ENCODE measurements at regions not wholly inside any gene's neighbourhood (a gene's known extent, or its start where the extent isn't known, plus 50 kb on each side); places are given as distances from the start of the nearest gene placed in this dataset.

- Histone ChIP-seq H3K4me1 (ENCODE audit: control insufficient read depth in 1 of 2, insufficient read depth in 2 of 2, low read length in 2 of 2) (peaks cover 3 to 10% of the 10 kb centered on the region in 2 experiments; a peak in 1 of 4 replicates), H3K4me3 (replicated peaks in 1 of 2; ENCODE audit: low read depth in 1 of 2, low read length in 2 of 2) (no peak overlapping the region), H3K9me3 (ENCODE audit: control insufficient read depth in 1 of 2, insufficient read depth in 1 of 2, low read depth in 1 of 2, low read length in 2 of 2) (no peaks in the 10 kb centered on the region), H4K20me1 (ENCODE audit: insufficient read depth) (no peaks in the 10 kb centered on the region), H2AFZ (ENCODE audit: low read depth, low read length, poor library complexity, severe bottlenecking) (no peak overlapping the region), H3K27me3 (ENCODE audit: insufficient read depth, low read length) (peaks cover 26% of the 10 kb centered on the region), H3K27ac (ENCODE audit: low read depth, low read length) (no peak overlapping the region), H3K4me2 (ENCODE audit: low read length) (no peak overlapping the region), H3K9ac (ENCODE audit: low read length) (no peak overlapping the region), H3K79me2 (ENCODE audit: insufficient read depth, low read length) (no peaks in the 10 kb centered on the region), H3K9me2 (ENCODE audit: insufficient read depth) (no peaks in the 10 kb centered on the region), H3K36me3 (ENCODE audit: control insufficient read depth in 1 of 2, insufficient read depth in 2 of 2, low read length in 2 of 2) (no peaks in the 10 kb centered on the region)
- ChIA-PET RAD21 (ENCODE audit: low non-redundant PET in 1 of 2, low total read pairs in 2 of 2, uncharacterized antibody in 2 of 2, unreplicated experiment in 2 of 2) (no interaction called here), CTCF (no interaction called here), POLR2A (no interaction called here)
- ATAC-seq (no peak), DNase-seq (ENCODE audit: low read depth, low spot score) (no peak)
- BruUV-seq (replicated peaks) = no TSS peak
- intact Hi-C loops (cut with micrococcal nuclease) = no loop called here
- TF ChIP-seq YY1 (IDR thresholded peaks at IDR 0.05; ENCODE audit: extremely low read depth, insufficient replicate concordance, low read depth, low read length) = no peak
- no peak for TF ChIP-seq ZBTB33 (IDR thresholded peaks at IDR 0.05; ENCODE audit: extremely low read depth, insufficient replicate concordance, low read length)
- TF ChIP-seq MAX (IDR thresholded peaks at IDR 0.05) = no peak
- no peak for TF ChIP-seq CTCF (IDR thresholded peaks at IDR 0.05 in 2 of 3, conservative IDR thresholded peaks at IDR 0.05 in 1 of 3; ENCODE audit: borderline replicate concordance in 1 of 3, insufficient read depth in 1 of 3, low read depth in 2 of 3, low read length in 2 of 3)
- no peak for TF ChIP-seq JUND (IDR thresholded peaks at IDR 0.05)
- TF ChIP-seq SIN3A (IDR thresholded peaks at IDR 0.05; ENCODE audit: low read depth) = no peak
Observed at GRCh38 chr13:26927511-26927910, 166.9 kb upstream of the GPR12 start.
